AG04449 (cell line): ENCODE measurements at regions not wholly inside any gene's neighbourhood (a gene's known extent, or its start where the extent isn't known, plus 50 kb on each side); places are given as distances from the start of the nearest gene placed in this dataset.

Source experiments
- CTCF ChIA-PET: fragments of 350-600 bp; formaldehyde crosslinking; extraction: SDS; loops from one replicate; lab custom pipeline; 2021; ENCODE audit warnings: antibody characterized with exemption; lab: Yijun Ruan, JAX
- POLR2A ChIA-PET: fragments of 400-600, 350-600 bp; formaldehyde crosslinking; extraction: SDS; loops from one replicate; lab custom pipeline; 2020; ENCODE audit warnings: antibody characterized with exemption, inconsistent platforms; lab: Yijun Ruan, JAX
- DNase-seq: peaks from one replicate; pipeline ENCODE4 v3.0.0-alpha.2; 2010; ENCODE audit warnings: low read depth, low spot score
- H3K4me3 ChIP-seq: 2 replicates; pipeline ENCODE4 v1.5.1; 2011; ENCODE audit warnings: low read depth, mild to moderate bottlenecking, control low read depth, low read length
- TF ChIP-seq, protein P1 (sequence below): IDR thresholded peaks from one replicate; pipeline ENCODE4 v1.5.1; 2011; ENCODE audit warnings: mild to moderate bottlenecking, moderate library complexity, low read length, control low read depth, inconsistent platforms; ENCODE audit not compliant: insufficient read depth; ENCODE audit errors: missing control alignments

GRCh38 chr5:154112255-154112654 is 73.5 kb downstream of the MFAP3 start:
- H3K4me3 ChIP-seq, result no peak overlapping the region
- POLR2A ChIA-PET, result no interaction called here
- no peak for DNase-seq
- CTCF ChIA-PET, result interaction anchor here (1.7 to 2.2 kb wide), 2 partner anchors 40 to 68 kb away, joined by 6 read pairs; no protein-coding TSS in a partner anchor
- TF ChIP-seq, protein P1, sequence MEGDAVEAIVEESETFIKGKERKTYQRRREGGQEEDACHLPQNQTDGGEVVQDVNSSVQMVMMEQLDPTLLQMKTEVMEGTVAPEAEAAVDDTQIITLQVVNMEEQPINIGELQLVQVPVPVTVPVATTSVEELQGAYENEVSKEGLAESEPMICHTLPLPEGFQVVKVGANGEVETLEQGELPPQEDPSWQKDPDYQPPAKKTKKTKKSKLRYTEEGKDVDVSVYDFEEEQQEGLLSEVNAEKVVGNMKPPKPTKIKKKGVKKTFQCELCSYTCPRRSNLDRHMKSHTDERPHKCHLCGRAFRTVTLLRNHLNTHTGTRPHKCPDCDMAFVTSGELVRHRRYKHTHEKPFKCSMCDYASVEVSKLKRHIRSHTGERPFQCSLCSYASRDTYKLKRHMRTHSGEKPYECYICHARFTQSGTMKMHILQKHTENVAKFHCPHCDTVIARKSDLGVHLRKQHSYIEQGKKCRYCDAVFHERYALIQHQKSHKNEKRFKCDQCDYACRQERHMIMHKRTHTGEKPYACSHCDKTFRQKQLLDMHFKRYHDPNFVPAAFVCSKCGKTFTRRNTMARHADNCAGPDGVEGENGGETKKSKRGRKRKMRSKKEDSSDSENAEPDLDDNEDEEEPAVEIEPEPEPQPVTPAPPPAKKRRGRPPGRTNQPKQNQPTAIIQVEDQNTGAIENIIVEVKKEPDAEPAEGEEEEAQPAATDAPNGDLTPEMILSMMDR, result no peak

- no peak overlapping the region for H3K4me3 ChIP-seq
- TF ChIP-seq, protein P1, result no peak
- CTCF ChIA-PET, result no interaction called here
- POLR2A ChIA-PET, result no interaction called here
- no peak for DNase-seq
Measured at GRCh38 chr5:154115291-154115690, 75.2 kb upstream of the GALNT10 start.

GRCh38 chr5:154117050-154117449 is 73.5 kb upstream of the GALNT10 start:
- CTCF ChIA-PET, result no interaction called here
- POLR2A ChIA-PET, result no interaction called here
- TF ChIP-seq, protein P1, result no peak
- DNase-seq, result no peak
- no peak overlapping the region for H3K4me3 ChIP-seq

DNA sequence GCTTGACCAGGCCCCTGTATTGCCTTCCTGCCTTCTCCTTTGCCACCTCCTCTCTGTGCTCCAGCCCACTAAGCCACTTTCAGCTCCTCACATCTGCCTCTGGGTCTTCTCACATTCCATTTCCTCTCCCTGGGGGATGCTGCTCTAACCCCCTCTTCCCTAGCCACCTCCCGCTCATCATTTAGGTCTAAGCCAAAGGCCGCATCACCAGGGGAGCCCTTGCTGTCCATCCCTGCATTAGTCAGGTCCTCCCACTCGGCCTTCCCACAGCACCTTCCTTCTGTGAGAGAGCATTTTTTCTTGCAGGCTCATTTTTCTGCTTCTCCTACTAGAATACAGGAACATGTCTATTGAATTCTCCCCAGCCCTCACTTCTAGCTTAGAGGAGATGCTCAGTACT is 72.6 kb upstream of the GALNT10 start:
- ChIA-PET CTCF (no interaction called here), POLR2A (no interaction called here)
- H3K4me3 ChIP-seq, result no peak overlapping the region
- TF ChIP-seq, protein P1, result no peak
- no peak for DNase-seq

DNA sequence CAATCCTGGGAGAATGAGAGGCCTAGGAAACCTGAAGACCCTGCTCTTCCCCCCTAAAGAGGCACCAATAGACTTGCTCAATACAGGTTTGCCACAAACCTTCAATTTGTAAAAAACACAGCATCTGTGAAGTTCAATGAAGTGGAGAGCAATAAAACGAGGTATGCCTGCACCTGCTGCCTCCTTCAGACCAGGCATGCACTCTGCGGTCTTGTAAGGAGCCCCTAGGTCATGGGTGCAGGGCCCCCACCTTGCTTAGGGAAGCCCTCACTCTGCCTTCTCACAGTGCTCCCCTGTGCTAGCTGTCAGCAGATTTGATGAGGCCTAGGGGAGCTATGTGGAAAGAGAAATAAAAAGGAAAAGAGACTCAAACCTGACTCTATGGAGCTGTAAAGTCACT is 72.1 kb upstream of the GALNT10 start:
- ChIA-PET POLR2A (no interaction called here), CTCF (no interaction called here)
- no peak for DNase-seq

DNA sequence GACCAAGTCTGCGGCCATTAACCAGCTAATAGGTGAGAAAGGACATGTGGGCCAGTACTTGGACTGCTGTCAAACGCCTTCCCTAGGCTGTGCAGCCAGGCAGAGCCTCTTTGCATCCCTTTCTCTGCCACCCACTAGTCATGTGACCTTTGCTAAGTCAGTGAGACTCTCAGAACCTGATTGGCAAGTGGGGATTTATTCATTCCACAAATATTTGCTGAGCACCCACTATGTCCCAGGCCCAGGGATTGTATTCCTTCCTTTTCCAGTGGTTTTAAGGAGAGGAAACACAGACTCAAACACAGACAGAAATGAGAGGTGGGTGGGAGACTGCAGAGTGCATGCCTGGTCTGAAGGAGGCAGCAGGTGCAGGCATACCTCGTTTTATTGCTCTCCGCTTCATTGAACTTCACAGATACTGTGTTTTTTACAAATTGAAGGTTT is 71.6 kb upstream of the GALNT10 start:
- no peak for DNase-seq
- H3K4me3 ChIP-seq, result no peak overlapping the region
- CTCF ChIA-PET, result no interaction called here
- TF ChIP-seq, protein P1, result no peak
- POLR2A ChIA-PET, result no interaction called here

More for the DNA sequence above, 72.1 kb upstream of the GALNT10 start:
- TF ChIP-seq, protein P1, result no peak
- H3K4me3 ChIP-seq, result no peak overlapping the region
